IMR-90 (cell line): ENCODE measurements at regions not wholly inside any gene's neighbourhood (a gene's known extent, or its start where the extent isn't known, plus 50 kb on each side); places are given as distances from the start of the nearest gene placed in this dataset.
"Not testable (repeated sequence)": the region's sequence is repeated elsewhere in the genome, so short reads cannot be mapped to it uniquely, and the experiment has no call there.

Experiments
- CEBPB ChIP-seq: IDR thresholded peaks from 2 replicates; pipeline ENCODE4 v1.6.1; 2012; ENCODE audit warnings: low read depth, low read length, improper control_type of control experiment
- CHD1 ChIP-seq: IDR thresholded peaks from 2 replicates; pipeline ENCODE4 v1.6.1; 2012; ENCODE audit warnings: low read depth, low read length, improper control_type of control experiment
- FOS ChIP-seq: fragments of 150-350 bp; IDR thresholded peaks from 2 replicates; pipeline ENCODE4 v1.6.1; 2016; ENCODE audit warnings: low read depth, low read length
- MAZ ChIP-seq: IDR thresholded peaks from 2 replicates; pipeline ENCODE4 v1.6.1; 2012; ENCODE audit warnings: low read depth, mild to moderate bottlenecking, low read length, improper control_type of control experiment, moderate library complexity, borderline replicate concordance
- MXI1 ChIP-seq: IDR thresholded peaks from 2 replicates; pipeline ENCODE4 v1.6.1; 2012; ENCODE audit warnings: low read depth, mild to moderate bottlenecking, low read length, moderate library complexity, borderline replicate concordance
- POLR2A ChIP-seq: IDR thresholded peaks from 2 replicates; pipeline ENCODE4 v1.6.1; 2012; ENCODE audit warnings: mild to moderate bottlenecking, low read depth, low read length
- RAD21 ChIP-seq: IDR thresholded peaks from 2 replicates; pipeline ENCODE4 v1.6.1; 2012; ENCODE audit warnings: low read length, improper control_type of control experiment
- SMC3 ChIP-seq: fragments of 150-350 bp; IDR thresholded peaks from 2 replicates; pipeline ENCODE4 v1.6.1; 2016; ENCODE audit warnings: low read depth, mild to moderate bottlenecking, antibody characterized with exemption, low read length, moderate library complexity
- TF ChIP-seq, protein P1 (sequence below): conservative IDR thresholded peaks from 2 replicates; pipeline ENCODE4 v1.5.1; 2012; ENCODE audit warnings: mild to moderate bottlenecking, low read depth, low read length, improper control_type of control experiment
- TF ChIP-seq, protein P2 (sequence below): fragments of 150-350 bp; IDR thresholded peaks from 2 replicates; pipeline ENCODE4 v1.6.1; 2016; ENCODE audit warnings: low read depth, mild to moderate bottlenecking, low read length, moderate library complexity, borderline replicate concordance
- TF ChIP-seq, protein P3 (sequence below): fragments of 150-350 bp; IDR thresholded peaks from 2 replicates; pipeline ENCODE4 v1.6.1; 2017; ENCODE audit warnings: mild to moderate bottlenecking, antibody characterized with exemption, low read length, low read depth

DNA sequence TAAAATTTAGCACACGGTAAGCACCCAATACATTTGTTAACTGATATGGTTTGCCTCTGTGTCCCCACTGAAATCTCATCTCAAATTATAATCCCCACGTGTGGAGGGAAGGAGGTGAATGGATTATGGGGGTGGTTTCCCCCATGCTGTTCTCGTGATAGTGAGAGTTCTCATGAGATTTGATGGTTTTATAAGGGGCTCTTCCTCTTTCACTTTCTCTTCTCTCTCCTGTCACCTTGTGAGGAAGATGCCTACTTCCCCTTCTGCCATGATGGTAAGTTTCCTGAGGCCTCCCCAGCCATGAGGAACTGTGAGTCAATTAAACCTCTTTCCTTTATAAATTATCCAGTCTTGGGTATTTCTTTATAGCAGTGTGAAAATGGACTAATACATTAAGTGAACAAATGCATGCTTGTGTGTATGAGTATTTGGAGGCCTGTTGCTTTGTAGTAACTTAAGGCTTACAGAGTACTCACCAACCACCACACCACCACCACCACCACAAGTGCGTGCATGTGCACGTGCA lies 159.8 kb downstream of the MTX2 start:
- TF ChIP-seq POLR2A, RAD21, CHD1, MXI1, CEBPB, MAZ, SMC3, FOS: not testable (repeated sequence)
- TF ChIP-seq, protein P1, sequence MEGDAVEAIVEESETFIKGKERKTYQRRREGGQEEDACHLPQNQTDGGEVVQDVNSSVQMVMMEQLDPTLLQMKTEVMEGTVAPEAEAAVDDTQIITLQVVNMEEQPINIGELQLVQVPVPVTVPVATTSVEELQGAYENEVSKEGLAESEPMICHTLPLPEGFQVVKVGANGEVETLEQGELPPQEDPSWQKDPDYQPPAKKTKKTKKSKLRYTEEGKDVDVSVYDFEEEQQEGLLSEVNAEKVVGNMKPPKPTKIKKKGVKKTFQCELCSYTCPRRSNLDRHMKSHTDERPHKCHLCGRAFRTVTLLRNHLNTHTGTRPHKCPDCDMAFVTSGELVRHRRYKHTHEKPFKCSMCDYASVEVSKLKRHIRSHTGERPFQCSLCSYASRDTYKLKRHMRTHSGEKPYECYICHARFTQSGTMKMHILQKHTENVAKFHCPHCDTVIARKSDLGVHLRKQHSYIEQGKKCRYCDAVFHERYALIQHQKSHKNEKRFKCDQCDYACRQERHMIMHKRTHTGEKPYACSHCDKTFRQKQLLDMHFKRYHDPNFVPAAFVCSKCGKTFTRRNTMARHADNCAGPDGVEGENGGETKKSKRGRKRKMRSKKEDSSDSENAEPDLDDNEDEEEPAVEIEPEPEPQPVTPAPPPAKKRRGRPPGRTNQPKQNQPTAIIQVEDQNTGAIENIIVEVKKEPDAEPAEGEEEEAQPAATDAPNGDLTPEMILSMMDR, result not testable (repeated sequence)
- TF ChIP-seq, protein P2, sequence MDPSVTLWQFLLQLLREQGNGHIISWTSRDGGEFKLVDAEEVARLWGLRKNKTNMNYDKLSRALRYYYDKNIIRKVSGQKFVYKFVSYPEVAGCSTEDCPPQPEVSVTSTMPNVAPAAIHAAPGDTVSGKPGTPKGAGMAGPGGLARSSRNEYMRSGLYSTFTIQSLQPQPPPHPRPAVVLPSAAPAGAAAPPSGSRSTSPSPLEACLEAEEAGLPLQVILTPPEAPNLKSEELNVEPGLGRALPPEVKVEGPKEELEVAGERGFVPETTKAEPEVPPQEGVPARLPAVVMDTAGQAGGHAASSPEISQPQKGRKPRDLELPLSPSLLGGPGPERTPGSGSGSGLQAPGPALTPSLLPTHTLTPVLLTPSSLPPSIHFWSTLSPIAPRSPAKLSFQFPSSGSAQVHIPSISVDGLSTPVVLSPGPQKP, result not testable (repeated sequence)
- TF ChIP-seq, protein P3, sequence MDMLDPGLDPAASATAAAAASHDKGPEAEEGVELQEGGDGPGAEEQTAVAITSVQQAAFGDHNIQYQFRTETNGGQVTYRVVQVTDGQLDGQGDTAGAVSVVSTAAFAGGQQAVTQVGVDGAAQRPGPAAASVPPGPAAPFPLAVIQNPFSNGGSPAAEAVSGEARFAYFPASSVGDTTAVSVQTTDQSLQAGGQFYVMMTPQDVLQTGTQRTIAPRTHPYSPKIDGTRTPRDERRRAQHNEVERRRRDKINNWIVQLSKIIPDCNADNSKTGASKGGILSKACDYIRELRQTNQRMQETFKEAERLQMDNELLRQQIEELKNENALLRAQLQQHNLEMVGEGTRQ, result not testable (repeated sequence)
